ENCODE measurements at regions not wholly inside any gene's neighbourhood (a gene's known extent, or its start where the extent isn't known, plus 50 kb on each side); places are given as distances from the start of the nearest gene placed in this dataset.
A peak's percentile ranks its signal among the peaks of the same experiment; 100 is the strongest.
"Not testable (repeated sequence)": the region's sequence is repeated elsewhere in the genome, so short reads cannot be mapped to it uniquely, and the experiment has no call there.

DNA sequence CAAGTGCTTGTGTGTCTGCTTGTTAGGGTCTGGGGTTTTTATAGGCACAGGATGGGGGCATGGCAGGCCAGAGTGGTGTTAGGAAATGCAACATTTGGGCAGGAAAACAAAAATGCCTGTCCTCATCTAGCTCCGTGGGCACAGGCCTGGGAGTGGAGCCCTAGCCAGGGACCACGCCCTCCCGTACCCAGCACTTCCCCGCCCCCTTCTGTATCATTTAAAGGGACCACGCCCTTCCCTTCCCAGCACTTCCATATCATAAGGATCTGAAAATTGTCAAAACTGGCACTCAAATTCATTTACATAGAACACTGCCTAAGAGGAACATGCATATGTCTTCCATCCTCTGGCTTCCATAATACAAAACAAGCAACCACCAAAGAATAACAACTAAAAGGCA lies 185.8 kb downstream of the B3GLCT start:
- DNase-seq (ENCODE audit: low read depth in 1 of 2, low spot score in 1 of 2), result no peak

DNA sequence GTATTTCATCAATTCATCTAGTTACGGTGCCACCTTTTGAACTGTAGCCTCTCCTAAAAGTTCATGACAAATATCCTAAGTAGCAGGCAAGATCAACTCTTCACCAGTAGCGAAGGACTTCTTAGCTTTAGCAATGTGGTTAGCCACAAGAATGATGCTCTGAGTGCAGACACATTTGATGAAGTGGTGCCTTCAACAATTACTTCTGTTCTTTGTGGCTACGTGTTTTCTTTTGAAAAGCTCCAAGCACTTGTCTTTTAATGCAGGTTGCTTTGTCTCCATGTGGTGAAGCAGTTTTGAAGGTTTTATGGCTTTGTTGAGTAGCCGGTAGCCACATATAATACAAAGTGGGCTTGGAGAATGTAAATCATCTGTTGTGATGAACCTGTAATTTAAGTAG lies 194.7 kb downstream of the B3GLCT start:
- no peak for DNase-seq (ENCODE audit: low read depth in 1 of 2, low spot score in 1 of 2)

DNA sequence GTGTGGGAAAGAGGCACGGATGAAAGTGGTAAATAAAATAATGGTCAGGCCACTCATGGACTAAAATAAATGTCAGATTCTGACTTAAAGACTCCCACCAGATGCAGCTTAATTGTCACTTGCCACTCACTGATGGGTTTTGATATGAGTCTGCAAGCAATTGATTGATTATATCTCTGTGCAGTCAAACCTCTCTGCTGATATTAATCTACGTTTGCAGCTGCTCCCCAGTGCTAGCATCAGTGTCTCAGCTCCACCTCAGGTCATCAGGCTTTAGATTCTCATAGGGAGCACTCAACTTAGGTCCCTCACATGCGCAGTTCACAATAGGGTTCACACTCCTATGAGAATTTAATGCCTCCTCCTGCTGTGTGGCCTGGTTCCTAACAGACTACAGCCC lies 195.3 kb downstream of the B3GLCT start:
- DNase-seq (ENCODE audit: low read depth in 1 of 2, low spot score in 1 of 2), result no peak

DNA sequence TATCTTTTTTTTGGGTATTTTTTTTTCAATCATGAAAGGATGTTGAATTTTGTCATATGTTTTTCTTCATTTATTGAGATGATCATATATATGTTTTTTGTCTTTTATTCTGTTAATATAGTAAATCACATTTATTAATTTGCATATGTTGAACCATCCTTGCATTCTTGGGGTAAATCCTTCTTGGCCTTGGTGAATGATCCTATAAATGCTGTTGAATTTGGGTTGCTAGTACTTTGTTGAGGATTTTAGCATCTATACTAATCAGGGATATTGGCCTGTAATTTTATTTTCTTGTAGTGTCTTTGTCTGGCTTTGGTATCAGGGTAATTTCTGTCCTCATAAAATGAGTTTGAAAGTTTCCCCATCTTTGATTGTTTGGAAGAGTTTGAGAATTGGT lies 199.9 kb downstream of the B3GLCT start:
- DNase-seq (ENCODE audit: low read depth in 1 of 2, low spot score in 1 of 2), result no peak

DNA sequence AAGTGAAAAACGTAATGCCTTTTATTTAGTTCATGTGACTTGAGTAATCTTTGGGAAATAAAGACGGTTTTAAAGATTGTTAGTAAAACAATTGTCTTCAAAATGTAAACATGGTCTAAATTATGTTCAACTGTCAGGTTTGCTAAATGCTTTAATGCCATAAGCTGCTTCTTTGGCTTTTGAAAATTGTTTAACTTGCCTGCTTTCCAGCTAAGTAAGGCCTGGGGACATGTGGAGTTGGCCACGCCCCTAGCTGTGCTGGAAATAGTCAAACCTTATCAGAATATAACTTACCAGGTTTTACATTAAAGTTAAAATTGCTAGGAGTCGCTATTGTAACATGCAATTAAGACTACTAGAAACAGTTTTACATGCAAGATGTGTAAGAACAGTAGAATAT lies 203.9 kb downstream of the B3GLCT start:
- DNase-seq (ENCODE audit: low read depth in 1 of 2, low spot score in 1 of 2), result not testable (repeated sequence)

DNA sequence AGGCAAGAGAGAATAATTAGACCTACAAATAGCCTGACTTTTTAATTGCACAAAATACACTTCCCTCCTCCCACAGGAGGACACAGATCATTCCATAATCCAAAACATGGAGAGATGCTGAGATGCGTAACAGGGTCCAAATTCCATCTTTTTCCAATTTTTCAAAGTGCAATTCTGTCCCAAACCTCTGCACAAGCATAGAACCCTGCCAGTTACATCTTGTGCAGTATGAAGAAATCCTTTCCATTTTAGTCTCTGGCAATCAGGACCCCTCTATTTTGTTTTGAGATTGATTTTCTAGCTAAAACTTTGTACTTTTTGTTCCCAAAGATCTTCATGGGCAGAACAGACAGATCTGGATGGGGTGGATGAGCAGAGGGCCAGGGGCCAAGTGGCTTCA lies 209.2 kb downstream of the B3GLCT start:
- DNase-seq (ENCODE audit: low read depth in 1 of 2, low spot score in 1 of 2), result no peak

DNA sequence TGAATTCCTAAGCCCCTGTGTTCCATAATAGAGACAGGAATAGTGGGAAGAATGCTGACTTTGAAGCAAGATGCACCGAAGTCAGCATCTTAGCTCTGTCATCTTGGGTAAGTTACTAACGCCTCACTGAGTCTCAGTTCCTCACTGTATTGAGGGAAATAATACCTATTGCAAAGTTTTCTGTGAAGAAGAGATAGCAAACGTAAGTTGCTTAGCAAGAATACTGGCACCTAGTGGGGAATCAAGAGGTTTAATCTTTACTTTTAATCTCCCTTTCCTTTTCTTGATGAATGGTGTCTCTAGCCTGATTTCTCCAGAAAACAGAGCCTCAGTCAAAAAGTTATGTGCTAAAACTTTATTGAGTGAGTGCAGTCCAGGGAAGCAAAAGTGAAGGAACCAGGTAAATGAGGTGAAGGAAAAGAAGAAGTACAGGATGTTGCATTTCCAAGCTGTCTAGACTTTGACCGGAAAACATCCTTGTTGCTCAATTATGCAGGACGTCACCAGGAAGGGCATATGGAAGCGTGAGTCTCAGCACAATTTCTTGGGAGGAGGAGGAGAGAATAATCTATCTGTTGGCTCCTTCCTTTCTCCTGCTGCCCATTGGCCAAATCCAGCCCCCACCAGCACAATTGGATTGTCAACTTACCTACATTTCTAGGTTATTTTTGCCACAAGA lies 210.0 kb downstream of the B3GLCT start:
- DNase-seq (ENCODE audit: low read depth in 1 of 2, low spot score in 1 of 2), result no peak

DNA sequence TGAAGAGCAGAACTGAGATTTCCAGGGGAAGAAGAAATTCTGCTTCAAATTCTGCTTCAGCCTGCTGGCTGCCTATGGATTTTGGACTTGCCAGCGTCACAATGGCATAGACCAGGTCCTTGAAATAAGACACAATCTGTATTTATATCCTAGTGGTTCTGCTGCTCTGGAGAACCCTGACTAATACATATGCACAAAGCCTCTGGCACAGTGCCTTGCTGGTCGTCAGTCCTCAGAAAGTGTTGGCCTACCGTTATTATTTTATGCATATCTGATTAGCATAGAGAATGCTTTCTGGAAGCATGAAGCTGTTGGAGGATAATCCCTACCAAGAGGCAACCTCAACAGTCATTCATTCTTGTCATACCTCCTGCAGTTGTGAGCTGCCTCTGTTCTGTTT lies 213.7 kb downstream of the B3GLCT start:
- no peak for DNase-seq (ENCODE audit: low read depth in 1 of 2, low spot score in 1 of 2)

DNA sequence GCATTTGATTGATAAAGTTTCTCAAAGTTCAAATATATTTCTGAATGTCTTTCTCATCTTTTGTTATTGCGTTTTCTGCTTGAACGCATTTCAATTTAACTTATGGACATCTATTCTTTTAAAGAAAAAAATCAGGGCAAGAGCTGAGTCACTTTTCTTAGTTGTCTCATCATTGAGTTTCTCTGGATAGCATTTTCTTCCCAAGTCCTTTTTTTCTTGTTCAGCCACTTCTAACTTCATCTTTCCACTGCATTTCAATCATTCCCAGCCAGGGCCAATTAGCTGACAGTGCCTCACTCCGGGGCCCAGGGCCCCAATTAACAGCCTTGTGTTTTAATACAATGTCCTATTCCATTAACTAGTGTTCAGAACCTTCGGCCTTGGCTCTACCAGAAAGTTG lies 216.3 kb downstream of the B3GLCT start:
- DNase-seq (ENCODE audit: low read depth in 1 of 2, low spot score in 1 of 2), result no peak

DNA sequence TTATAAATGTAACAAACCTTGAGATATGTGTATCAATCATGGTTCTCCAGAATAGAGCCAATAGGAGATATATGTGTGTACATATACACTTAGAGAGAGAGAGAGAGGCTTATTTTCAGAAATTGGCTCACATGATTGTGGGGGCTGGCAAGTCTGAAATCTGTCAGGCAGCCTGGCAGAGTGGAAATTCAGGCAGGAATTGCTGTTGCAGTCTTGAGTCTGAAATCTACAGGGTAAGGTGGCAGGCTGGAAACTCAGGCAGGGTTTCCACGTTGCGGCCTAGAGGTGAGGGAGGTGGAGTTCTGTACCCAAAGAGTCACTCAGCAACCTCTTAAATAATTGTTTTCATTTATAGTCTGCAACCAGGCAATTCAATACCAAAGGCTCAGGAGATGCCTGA lies 218.4 kb downstream of the B3GLCT start:
- no peak for DNase-seq (ENCODE audit: low read depth in 1 of 2, low spot score in 1 of 2)

DNA sequence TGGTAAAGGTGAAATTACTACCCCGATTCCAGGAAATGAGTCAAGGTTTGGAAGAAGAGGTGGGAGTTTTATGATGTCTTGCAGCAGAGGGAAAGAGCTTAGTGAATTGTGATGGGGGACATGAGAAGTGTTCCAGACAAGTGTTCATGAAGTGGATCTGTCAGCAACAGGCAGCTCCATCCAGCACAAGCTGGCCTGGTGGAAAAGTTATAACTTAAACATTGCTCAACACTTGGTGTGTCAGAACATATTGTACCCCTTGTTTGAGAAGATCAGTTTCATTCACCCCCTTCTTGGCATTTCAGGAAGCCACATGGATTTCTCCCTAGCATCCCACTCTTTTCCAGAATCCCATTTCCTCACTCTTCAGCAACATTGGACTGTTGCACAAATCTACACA lies 222.0 kb downstream of the B3GLCT start:
- DNase-seq (ENCODE audit: low read depth in 1 of 2, low spot score in 1 of 2), result no peak

DNA sequence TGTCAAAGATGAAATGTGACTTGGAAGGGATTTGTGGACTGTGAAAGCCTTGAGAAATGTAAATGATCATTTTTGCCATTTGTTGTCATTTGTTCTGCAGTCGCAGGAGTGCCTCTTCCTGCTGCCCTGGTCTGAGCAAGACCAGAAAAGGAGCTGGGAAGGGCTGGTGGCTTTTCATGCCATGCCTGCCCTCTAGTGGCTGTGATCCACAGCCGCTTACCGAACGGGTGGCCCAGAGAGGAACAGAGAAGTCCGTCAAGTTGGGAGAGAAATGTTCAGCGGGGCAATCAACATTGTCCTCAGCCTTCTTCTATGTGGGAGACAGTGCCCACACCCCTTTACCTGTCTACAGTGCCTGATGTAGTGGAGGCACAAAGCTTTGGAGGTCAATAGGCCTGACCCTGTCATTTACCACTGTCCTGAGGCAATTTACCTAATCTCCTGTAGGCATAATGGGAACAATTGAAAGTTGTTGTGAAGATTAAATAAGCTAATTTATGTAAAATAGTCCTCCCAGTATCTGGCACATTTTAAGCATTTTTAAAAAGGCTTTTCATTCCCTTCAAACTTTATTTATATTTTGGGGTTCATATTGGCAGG lies 224.5 kb downstream of the B3GLCT start:
- DNase-seq (ENCODE audit: low read depth in 1 of 2, low spot score in 1 of 2), result peak; percentile 6 to 16

DNA sequence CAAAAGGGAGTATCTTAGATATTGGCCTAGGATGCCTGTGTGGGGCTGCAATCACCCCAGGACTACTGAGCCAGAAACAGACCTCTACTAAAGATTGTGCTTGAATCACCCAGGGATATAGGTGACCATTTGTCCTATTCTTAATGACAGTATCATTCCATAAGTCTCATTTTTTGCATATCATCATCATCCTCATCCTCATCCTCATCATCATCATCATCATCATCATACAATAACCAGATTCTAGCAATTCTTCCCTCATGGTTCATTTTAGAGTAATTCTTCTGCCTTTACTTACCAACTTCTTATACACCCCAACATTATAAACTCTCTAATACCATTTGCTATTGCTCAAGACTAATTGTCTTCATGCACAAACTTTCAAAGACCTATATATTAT lies 226.6 kb downstream of the B3GLCT start:
- DNase-seq (ENCODE audit: low read depth in 1 of 2, low spot score in 1 of 2), result no peak

DNA sequence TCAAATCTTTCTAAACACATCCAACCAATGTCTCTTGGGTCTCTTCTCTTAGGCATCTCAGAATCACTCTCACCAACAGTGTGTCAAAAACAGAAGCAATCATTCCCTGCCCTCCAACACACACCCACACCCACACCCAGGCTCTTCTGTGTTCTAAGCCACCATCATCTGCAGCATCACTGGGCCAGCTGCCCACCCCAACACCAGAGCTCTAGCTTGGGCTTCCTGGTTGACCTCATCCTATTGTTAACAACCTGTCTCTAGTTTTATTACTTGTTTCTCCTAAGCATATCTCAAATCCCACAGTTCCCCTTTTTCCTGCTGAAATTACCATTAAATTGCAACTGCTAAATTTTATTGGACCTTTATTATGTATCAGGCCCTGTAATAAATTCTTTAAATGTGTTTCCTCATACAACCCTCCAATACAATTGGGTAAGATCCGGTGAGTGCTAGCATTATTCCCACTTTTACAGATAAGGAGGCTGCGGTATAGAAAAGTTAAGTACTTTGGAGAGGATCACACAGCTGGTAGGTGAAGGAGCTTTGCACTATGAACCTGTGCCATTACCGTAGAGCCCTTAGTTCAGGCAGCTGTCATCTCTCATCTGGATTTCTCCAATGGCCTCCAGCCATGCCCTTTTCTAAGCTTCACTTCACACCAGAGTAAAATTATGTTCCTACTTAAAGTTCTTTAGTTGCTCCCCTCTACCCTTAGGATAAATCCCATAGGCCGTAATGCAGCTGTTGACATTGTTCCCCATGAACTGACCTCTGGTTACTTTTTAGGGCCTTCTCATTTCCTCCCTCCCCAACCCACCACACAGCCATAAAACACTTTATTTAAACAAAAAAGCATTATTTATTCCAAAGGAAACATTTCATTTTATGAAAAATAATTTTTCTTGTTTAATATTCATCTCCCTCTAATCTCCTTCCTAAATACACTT lies 227.7 kb downstream of the B3GLCT start:
- DNase-seq (ENCODE audit: low read depth in 1 of 2, low spot score in 1 of 2), result no peak

DNA sequence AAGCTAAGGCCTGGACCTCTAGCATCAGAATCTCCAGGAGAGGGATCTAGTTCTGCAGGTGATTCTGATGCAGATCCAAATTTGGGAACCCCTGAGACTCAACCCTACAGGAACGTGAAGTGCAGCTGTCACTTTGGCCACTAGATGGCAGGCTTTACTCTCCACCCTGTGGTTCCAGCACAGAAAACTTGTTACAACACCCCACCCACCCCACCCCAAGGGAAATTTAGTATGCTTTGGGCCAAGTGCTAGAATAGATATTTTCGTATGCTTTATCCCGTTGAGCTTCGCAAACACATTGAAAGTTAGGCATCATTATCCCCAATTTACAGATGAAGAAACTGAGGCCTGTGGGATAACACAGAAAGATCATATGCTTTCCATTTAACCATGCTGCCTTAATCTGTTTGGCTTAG lies 232.0 kb downstream of the B3GLCT start:
- peak in 1 of 2 donors; percentile 3 for DNase-seq (ENCODE audit: low read depth in 1 of 2, low spot score in 1 of 2)

DNA sequence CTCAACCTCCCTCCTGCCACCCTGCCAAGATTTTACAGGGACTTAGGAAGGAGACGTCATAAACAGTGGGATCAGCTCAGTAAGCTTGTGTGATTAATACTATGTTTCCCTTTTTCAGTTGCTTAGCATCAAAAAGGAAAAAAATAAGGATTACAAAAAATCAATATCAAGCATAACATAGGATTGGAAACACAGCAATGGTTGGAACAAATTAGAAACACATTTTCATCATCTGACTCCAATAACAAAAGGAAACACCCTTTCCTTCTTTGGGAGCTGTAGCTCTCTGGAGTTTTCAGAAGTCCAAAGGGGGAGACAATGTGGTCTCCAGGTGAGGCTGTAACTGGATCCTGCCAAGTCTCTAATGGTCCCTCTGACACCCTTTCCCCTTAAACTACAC lies 233.4 kb downstream of the B3GLCT start:
- no peak for DNase-seq (ENCODE audit: low read depth in 1 of 2, low spot score in 1 of 2)

DNA sequence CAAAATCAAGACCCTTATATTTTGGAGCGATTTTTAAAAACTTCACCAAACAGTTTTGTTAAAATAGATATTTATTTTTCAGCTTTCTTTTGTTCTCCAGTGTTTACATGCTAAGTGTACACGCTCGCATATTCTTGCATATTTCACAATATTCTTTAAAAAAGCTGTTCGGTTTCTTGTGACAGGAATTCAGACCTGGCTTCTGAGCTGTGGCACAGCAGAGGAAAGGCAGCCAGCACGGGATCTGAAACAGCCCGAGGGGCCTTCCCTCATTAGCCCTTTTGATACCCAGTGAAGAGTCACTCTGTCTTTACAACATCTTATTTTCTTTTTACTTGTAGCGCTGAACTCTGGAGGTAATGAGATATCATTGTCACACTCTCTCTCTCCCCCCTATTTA lies 234.0 kb downstream of the B3GLCT start:
- DNase-seq (ENCODE audit: low read depth in 1 of 2, low spot score in 1 of 2), result no peak

DNA sequence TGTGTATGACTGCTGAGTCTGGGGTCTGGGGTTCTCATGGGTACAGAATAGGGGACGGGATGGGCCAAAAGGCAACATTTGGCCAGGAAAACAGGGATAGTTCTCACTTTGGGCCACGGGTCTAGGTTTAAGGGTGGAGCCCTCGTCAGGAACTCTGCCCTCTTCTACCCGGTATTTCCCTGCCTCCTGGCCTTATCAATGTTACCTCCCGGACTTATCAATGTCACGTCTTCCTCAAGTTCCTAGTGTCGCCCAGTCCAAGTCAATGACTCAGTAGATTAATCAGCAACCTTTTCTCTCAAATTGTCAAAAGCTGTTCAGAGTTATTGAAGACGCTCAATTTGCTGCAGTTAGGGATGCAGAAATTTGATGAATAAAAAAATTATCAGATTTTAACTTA lies 234.8 kb downstream of the B3GLCT start:
- DNase-seq (ENCODE audit: low read depth in 1 of 2, low spot score in 1 of 2), result no peak

DNA sequence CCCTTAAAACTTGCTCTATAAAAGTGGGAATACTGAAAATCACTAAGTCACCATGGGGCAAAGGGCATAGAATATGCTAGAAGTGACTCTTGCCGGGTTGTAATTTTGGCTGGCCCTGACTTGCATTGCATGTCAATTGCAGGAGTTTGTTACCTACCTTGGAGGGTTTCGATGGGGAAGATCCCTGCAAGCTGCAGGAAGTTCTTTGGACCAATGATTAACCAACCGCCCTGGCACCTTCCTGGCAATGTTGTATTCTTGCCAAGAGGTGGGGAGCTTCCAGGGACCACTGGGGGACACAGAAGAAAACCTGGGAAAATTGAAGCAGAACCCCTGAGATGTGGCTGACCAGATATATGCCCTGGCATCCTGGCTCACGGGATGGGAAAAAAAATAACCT lies 235.8 kb downstream of the B3GLCT start:
- no peak for DNase-seq (ENCODE audit: low read depth in 1 of 2, low spot score in 1 of 2)

DNA sequence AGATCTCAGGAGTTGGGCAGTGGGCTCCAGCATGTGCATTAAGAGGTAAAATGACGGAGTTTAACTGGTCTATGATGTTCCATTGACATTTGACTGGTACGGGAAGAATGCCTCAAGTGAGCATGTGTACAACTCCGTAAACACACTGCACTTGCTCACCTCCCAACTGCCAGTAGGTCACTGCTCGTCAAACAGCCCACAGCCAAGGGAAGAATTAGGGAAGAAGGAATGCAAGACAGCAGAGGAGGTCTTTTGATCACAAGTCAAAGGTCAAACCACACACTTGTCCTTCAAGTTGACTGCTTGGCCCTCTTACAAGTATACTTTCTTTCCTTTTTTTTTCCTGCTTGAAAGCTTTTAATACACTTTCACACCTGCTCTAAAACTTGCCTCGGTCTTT lies 236.7 kb downstream of the B3GLCT start:
- DNase-seq (ENCODE audit: low read depth in 1 of 2, low spot score in 1 of 2), result no peak

DNA sequence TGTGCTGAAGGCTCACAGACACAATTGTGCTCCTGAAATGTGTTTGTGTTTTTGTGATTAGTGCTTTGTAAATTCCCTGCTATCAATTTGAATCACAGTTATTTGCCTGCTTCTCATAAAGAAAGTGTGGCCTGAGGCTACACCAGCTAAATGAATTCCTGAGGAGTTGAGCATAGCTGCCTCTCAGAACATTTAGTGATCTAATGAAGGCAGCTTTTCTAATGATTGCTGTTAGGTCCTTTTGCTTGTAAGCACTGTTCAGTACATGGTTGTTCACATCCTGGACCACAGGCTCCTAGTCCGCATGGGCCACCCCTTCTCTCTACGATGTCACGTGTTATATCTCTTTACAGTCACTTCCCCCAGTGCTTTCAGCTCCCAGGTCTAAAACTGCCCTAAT lies 238.2 kb downstream of the B3GLCT start:
- DNase-seq (ENCODE audit: low read depth in 1 of 2, low spot score in 1 of 2), result no peak

DNA sequence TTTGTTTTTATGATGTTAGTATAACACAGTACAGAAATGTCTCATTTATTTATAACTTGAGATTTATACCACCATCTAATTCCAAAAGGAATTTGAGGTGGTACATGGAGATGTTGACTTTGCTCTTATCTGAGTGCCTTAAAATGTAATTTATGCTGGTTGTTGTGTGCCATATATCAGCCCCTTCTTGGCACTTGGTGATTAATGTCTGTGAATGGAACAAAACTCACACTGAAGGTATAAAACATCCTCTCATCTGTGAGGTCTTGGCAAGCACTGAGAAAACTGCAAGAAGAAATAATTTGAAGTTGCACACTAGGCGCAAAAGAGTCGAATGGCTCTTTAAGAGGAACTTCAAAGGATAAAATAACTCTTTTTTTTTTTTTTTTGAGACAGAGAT lies 240.4 kb downstream of the B3GLCT start:
- no peak for DNase-seq (ENCODE audit: low read depth in 1 of 2, low spot score in 1 of 2)
